Keratinocyte (primary cell): ENCODE measurements at regions not wholly inside any gene's neighbourhood (a gene's known extent, or its start where the extent isn't known, plus 50 kb on each side); places are given as distances from the start of the nearest gene placed in this dataset.

Source experiments
- CTCF ChIP-seq, 3 experiments: IDR thresholded peaks in 1 of 3; conservative IDR thresholded peaks in 1 of 3; optimal IDR thresholded peaks in 1 of 3; 2 replicates in 2 of 3; 3 replicates in 1 of 3; pipeline versions ENCODE3 to v1.5.1; 2011; ENCODE audit warnings: low read length in 3 of 3, mild to moderate bottlenecking in 3 of 3, moderate library complexity in 2 of 3, control low read depth in 1 of 3, inconsistent platforms in 1 of 3; ENCODE audit not compliant: insufficient read depth in 2 of 3; ENCODE audit errors: extremely low read depth in 1 of 3
- EZH2 ChIP-seq: IDR thresholded peaks from one replicate; pipeline ENCODE4 v1.6.1; 2012; ENCODE audit warnings: inconsistent platforms, mild to moderate bottlenecking, low read length, moderate library complexity

- TF ChIP-seq CTCF (optimal IDR thresholded peaks at IDR 0.05 in 1 of 3, IDR thresholded peaks at IDR 0.05 in 1 of 3, conservative IDR thresholded peaks at IDR 0.05 in 1 of 3; ENCODE audit: extremely low read depth in 1 of 3, insufficient read depth in 2 of 3, low read length in 3 of 3) = no peak
- TF ChIP-seq EZH2 = no peak
These were observed 298.4 kb downstream of the UTRN start for GRCh38 chr6:144583614-144583954.
